GM19463 (cell line): ENCODE measurements at regions not wholly inside any gene's neighbourhood (a gene's known extent, or its start where the extent isn't known, plus 50 kb on each side); places are given as distances from the start of the nearest gene placed in this dataset.
"Not testable (repeated sequence)": the region's sequence is repeated elsewhere in the genome, so short reads cannot be mapped to it uniquely, and the experiment has no call there.

Experiments
- ATAC-seq: cut with Tn5 transposase; IDR thresholded peaks from one replicate; pipeline ENCODE4 v1.9.1; 2021; ENCODE audit warnings: mild to moderate bottlenecking, moderate library complexity; ENCODE audit not compliant: unreplicated experiment

DNA sequence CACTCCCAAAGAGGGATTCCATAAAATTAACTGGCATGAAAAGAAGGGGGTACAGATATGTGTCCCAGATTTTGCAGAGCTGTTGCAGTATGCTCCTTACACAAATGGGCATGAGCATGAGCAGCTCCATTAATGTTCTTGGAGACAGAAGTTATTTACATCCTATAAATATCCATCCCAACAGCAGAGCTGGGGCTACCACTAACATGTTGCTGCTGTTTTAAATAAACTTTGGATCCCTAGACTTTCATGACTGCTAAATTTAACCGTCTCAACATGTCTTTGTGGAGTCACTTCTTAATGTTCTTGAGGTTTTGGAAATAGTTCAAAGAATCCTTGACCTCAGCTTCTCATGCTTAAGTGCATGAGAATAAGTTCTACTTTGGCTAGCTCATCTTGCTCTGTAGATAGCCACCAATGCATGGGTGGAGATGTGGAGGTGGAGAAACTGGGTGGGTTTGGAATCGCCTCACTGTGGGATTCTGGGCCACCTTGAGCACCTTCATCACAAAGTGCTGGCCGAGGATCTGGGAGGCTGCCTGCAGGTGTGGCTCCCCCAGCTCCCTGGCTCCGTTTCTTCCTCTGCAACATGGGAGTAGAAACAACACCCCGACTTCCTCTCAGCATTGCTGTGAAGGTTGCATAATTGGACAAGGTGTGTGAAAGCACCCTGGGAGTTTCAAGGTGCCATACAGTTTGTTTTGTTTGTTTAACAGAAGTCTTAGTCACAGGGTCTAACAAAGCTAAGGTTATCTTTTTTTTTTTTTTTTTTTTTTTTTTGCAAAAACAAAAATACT lies 307.2 kb downstream of the MYCN start:
- ATAC-seq, result no peak

DNA sequence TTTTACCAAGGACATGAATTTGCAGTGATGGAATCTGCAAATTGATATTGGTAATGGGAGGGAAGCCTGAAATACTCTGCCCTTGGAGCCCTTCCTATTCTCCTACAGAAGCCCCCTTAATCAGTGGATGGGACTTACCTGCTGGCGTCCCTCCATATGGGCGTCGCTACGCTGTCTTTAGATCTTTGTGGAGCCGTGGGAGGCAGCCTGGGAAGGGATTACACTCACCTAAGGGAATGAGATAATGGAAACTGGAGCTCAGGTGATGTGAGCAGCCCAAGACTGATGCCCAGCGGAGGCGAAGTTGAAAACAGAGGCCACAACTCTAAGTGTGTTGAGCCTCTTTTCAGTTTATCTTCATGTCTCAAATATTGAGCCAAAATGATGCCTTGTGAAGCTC lies 306.6 kb downstream of the MYCN start:
- no peak for ATAC-seq

DNA sequence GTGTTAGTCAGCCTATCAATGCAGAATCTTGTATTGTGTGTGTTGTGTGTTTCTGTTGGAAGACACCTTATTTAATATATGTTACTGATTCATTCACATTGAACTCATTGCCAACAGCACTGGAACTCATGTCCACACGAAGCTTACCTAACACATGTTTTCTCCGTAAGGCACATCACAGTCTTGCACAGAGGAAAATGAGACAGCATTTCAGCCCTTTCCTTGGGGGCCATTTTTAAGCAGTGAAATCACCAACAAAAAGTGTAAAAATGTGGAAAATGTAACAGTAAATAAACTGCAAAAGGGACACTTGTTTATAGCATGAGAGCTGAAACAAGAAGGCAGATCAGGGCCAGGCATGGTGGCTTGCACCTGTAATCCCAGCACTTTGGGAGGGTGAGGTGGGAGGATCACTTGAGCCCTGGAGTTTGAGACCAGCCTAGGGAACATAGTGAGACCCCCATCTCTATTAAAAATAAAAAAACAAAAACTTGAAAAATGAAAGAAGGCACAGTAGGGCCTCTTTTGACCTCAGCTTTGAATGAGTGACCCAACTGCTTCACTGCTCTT lies 306.0 kb downstream of the MYCN start:
- no peak for ATAC-seq

DNA sequence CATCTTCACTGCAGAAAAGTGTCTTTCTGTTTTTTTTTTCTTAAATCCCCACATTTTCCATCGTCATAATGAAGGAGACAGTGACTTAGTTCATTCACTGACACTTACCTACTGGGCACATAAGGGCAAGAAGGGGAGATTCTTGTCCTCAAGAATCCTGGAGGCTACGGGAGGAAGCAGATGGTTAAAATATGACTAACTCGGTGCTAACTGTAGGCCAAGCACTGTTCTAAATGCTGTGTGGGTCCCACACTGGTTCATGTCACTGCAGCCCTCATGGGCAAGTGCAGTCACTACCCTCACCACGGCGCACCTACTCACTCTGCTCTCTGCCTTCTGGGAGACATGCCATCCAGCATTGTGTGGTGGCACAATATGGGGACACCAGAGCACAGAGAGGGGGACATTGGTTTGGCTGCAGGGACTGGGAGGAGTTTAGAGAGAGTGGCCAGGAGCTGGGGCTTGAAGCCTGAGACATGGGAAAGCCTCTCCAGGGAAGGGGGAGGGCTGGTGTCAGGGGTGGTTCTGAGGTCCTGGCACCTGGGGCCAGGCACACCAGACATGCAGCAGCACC lies 305.2 kb downstream of the MYCN start:
- no peak for ATAC-seq

DNA sequence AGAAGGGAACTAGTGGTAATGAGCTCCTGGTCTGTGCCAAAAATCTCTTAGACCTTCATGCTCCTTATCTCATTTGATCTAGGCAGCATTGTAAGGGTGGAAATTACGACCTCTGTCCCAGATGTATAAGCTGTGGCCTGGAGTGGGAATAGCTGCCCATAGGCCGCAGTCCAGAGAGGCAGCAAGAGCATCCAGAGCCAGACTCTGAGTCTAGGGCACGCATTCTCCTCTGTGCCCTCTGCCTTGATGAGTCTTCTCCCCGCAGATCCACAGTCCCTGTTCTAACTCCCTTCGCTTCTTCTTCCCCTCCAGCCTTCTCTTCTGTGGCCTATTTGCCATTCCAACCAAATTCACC lies 304.6 kb downstream of the MYCN start:
- no peak for ATAC-seq

DNA sequence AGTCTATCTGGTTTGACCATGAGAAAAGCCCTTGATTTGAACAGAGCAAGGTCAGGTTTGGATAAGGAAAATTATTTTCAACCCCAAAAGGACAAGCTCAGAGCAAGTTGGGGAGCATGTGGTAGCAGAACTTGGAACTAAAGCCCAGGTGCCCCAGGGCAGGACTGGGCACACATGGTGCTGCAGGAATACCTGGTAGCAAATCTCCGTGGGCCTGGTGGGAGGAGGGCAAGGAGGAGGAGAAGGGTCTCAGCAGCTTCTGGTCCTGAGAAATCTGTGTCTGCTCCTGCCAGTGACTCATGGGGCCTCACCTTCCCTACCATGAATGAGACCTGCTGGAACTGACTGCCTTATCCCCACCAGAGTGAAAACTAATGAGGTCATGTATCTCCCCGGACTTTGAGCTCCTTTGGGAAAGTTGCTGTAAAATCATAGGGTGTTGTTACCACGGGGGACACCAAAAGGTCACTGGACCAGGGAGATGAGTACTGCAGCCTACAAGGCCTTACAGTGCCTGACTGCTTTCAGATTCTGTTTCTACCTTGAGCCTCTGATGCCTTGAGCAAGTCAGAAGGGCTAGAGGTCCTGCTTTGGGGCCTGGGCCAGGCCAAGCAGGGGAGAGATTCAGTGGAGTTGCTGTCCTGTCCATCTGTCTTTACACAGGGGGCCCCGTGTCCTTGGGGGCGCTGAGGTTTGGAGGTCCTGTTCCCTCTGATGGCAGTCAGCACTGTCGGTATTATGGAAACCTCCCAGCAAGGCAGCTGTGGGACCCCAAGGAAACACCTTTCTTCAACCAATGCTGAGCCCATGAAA lies 304.0 kb downstream of the MYCN start:
- no peak for ATAC-seq

DNA sequence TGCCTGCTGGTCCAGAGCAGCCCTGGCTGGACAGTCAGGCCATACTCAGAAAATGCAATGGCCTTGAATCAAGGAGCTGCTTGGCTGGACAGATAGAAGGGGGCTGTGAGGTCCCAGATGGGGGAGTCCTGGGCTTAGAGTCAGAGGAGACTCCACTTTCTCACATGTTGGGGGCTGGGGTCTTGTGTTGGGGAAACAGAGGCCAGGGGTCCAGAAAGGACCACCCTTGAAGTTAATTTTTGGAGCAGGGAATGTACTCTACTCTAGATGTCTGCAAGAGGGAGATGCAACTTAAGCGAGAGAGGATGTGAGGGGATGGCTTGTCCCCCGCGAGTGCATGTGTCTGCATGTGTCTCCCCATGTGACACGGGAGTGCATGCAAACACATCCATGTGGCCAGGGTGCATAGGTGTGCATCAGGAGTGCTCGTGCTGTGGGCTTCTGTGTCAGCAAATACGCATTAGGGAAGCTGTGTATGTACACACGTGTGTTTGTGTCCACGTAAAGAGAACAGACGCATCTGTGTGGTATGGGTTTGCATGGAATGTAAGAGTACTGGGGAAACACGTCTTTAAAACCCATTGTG lies 303.2 kb downstream of the MYCN start:
- no peak for ATAC-seq

DNA sequence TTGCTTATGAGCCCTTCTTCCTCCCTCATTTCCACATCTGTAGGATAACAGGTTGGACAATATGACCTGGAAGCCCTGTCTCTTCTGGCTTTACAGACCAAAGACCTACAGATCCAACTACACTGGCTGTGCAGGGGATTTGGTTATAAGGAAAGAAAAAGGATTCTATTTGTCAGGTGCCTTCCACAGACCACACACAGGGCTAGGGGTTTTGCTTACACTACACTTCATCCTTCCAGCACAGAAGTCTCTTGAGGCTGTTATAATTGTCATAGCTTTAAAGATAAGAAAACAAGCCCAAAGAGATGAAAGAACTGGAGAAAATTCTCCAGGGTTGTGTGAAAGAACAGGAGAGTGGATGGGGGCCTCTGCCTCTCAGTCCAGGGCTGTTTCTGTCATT lies 302.6 kb downstream of the MYCN start:
- no peak for ATAC-seq

DNA sequence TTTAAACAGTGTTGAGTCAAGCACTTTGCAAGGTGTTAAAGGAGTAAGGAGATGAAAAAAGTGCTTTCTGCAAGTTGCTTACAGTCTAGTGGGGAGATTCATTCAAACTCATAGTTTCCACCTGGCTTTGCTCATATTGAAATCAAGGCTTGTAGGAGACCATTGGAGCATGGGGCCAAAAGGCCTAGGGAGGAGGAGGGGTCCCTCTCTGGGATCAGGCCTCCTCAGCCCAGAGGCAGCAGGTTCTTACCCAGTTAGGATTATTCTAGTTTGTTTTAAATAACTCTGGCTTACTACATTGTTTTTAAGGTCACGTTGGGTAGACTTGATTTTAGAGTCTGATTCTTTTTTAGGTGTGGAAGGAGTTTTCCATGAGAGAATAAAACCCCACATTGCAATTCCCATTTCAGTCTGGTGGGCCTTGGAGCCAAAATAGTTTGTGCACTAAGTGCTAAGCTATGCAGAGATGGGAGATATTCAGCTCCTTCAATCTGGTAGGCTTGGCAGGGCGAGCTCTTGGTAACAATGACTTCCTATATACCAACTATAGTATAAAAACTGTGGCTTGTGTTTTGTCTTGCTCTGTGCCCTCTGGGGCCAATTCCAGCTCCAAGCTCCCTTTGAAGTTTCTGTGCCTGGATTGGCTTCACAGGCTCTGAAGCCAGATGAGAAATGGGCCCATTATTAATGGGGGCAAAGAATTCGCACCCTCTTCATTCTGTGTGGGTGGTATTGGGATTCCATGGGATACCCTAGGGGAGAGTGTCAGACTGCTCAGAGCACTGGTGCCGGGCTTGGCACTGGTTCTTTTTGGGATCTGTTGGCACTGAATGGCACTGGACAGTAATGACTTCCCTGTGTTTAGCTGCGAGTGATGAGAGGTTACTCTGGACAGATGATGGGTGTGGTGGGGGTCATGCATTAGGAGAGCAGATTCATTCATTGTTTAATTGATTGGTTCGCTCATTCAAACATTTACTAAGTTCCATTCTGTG lies 301.1 kb downstream of the MYCN start:
- ATAC-seq, result no peak

DNA sequence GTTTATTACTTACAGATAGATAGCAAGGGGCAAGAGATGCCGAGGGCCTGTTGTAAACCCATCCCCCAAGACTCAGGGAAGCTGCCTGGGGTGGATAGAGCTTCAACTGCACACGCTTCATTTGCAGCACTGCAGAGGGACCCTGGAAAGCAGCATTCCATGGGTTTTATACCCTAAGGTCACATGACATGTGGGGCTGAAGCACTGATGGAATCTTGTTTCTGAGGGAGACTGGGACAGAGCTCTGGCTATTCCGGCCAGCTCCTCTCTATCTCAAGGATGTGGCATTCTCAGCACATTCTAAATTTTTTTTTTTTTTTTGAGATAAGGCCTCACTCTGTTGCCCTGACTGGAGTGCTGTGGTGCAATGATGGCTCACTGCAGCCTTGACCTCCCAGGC lies 300.1 kb downstream of the MYCN start:
- no peak for ATAC-seq

DNA sequence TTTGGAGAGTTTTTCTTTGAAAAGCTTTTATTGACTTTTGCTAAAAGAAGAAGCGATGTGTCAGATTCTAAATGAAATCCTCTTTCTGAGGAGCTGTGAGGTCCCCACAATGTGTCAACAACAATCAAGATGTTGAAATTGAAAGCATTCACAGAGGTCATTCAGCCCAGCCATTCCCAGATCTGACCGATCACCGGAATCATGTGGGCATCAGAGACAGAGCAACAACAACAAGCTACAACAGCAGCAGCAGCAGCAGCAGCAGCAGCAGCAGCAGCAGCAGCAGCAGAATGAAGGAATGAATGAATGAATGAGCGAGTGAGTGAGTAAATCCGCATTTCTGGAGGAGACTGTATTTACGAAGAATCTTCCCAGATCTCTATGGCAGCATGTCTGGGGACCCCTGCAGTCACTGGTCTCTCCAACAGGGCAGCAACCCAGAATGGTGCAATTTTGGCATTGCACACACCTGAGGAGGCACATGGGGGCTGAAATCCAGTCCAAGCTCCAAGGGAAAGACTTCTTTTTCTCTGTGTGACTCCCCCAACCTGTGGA lies 299.0 kb downstream of the MYCN start:
- no peak for ATAC-seq

DNA sequence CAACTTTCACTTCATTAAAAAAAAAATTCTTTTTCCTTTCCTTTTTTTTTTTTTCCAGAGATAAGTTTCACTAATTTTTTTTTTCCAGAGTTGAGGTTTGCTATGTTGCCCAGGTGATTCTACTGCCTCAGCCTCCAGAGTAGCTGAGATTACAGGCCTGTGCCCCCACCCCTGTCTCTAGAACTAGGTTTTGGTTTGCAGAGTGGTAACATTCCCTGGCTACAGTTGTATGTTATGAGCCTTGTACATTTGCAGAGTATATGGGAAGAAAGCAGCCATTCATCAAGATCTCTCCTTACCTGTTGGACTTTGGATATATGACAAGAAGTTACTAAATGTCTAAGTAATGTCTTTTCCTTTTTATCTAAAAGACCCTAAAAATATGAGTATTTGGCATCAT lies 298.4 kb downstream of the MYCN start:
- ATAC-seq, result no peak

DNA sequence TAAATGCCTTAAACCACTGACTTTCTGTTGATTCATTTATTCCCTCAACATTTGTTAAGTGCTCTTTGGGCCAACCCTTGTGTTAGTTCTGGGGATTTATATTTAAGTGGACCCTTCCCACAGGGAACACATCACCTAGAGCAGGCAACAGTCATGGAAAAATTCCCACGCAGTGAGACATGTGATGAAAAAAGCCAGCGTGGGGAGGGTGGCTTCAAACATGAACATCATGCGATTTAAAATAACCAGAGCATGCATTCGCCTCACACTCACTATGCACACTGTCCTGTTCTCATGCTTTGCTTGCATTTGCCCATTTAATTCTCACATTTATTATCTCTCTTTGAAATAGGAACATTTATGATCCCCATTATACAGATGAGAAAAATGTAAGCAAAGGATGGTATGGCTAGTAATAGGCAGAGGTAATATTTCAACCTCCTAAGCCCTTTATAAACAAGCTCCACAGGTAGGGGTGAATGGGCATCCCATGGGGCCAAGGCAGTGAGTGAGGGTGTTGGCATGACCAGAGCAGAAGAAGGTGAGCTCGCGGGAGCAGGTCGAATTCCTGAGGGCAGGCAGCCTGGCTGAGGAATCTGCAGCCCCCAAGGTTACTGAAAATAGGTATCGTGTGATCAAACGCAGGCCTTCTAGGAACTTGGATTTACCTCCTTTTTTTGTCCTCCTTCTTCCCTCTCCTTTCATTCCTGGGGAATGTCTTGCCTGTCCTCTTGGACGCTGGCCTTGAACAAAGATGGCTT lies 297.8 kb downstream of the MYCN start:
- no peak for ATAC-seq

DNA sequence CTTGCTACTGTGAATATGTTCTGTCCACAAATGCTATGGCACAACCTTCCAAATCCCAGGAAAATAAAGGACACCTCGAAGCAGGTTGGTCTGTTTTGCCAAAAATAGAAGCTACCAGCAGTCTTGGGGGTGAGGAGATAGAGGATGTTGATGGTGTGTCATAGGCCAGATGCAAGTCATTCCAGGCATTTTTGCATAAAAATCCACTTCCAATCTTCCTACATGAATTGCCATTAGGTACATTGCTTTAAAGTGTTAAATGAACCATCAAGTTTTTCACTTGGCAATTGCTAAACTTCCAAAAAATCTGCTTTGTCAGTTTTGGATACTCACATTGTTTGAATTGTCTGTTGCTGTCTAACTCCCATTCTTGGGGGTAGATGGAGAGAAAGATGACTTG lies 295.4 kb downstream of the MYCN start:
- no peak for ATAC-seq

DNA sequence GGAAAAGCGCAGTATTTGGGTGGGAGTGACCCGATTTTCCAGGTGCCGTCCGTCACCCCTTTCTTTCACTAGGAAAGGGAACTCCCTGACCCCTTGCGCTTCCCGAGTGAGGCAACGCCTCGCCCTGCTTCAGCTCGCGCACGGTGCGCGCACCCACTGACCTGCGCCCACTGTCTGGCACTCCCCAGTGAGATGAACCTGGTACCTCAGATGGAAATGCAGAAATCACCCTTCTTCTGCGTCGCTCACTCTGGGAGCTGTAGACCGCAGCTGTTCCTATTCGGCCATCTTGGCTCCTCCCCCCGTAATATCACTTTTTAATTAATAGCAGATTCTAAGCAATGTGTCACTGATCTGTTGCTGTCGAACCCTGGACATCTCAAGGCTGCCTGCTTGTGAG lies 294.9 kb downstream of the MYCN start:
- ATAC-seq, result not testable (repeated sequence)

DNA sequence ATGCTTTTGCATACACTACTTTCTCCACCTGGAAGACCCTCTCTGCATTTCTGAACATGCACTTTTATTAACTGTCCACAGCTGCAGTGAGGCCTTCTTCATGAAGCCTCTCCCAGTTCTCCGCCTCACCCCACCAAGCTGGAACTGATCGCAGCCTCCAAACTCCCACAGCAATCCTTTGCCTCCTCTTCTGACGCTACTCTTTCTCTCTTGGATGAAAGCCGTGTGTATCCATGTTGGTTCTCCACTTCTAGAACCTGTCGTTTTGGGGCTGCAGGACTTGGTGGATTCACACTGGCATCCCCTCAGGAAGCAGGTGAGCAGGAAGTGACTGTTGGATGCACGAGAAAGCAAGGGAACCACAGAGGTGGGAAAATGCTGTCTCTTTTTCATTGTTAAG lies 288.6 kb downstream of the MYCN start:
- no peak for ATAC-seq

DNA sequence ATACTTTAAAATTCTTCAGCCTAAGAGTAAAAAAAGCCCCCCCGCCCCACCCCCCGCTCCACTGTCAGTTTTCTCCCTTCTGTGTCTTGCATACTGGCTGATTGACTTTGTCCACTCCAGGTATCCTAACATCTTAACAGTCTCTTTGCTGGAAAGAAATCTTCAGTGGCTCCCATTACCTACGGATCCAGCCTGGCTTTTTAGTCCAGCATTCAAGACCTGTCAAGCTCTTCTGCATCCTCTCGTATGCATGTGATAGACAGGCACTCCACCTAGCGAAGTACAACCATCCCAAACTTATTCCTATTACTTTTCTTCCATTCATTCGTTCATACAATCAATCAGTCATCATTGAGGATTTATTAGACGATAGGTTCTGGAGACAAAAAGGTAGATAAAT lies 288.1 kb downstream of the MYCN start:
- no peak for ATAC-seq

DNA sequence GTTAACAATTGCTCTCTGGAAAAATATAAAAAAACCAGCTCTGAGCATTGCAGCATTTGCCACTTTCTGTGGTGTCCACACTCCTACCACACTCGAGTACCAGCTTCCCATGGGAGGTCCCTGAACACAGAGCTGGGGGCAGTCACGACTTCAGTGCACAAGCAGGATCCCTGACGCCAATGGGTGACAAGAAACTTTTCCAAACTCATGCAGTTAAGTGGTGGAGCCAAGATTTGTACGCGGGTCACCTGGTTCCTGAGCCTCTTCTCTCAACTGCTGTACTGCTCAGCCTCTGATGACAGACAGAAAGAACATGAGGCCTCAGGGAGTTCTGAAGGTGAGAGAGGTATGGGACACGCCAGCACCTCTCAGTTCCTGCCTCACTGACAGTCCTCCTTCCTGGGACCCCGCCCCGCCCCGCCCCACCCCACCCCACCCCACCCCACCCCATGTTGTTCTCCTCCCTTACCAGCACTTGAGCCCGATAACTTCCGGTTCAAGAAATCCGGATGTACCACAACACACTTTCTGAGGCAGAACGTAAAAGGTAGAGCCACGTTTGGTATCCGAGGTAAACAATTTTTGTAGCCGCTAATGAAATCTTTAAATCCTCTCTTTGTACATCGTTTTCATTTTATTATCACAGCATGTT lies 287.6 kb downstream of the MYCN start:
- no peak for ATAC-seq
